Retinal pigment epithelial cell (primary cell): ENCODE measurements at regions not wholly inside any gene's neighbourhood (a gene's known extent, or its start where the extent isn't known, plus 50 kb on each side); places are given as distances from the start of the nearest gene placed in this dataset.
A peak's percentile ranks its signal among the peaks of the same experiment; 100 is the strongest.

Experiments used
- DNase-seq: peaks from one replicate; pipeline ENCODE4 v3.0.0-alpha.2; 2010; ENCODE audit warnings: low read depth
- H3K4me3 ChIP-seq: 2 replicates; pipeline ENCODE4 v1.5.1; 2011; ENCODE audit warnings: mild to moderate bottlenecking, low read length, control low read depth, moderate library complexity
- TF ChIP-seq, protein P1 (sequence below): conservative IDR thresholded peaks from 2 replicates; pipeline ENCODE4 v1.5.1; 2011; ENCODE audit warnings: low read depth, low read length, control low read depth, inconsistent platforms

GRCh38 chr1:204806943-204807687 lies 63.5 kb upstream of the NFASC start:
- DNase-seq: peak; percentile 32
- H3K4me3 ChIP-seq: peak overlapping the region; percentile 68
- TF ChIP-seq, protein P1, sequence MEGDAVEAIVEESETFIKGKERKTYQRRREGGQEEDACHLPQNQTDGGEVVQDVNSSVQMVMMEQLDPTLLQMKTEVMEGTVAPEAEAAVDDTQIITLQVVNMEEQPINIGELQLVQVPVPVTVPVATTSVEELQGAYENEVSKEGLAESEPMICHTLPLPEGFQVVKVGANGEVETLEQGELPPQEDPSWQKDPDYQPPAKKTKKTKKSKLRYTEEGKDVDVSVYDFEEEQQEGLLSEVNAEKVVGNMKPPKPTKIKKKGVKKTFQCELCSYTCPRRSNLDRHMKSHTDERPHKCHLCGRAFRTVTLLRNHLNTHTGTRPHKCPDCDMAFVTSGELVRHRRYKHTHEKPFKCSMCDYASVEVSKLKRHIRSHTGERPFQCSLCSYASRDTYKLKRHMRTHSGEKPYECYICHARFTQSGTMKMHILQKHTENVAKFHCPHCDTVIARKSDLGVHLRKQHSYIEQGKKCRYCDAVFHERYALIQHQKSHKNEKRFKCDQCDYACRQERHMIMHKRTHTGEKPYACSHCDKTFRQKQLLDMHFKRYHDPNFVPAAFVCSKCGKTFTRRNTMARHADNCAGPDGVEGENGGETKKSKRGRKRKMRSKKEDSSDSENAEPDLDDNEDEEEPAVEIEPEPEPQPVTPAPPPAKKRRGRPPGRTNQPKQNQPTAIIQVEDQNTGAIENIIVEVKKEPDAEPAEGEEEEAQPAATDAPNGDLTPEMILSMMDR: peak; percentile 93

GRCh38 chr1:204809488-204809887 lies 61.2 kb upstream of the NFASC start:
- TF ChIP-seq, protein P1: no peak
- H3K4me3 ChIP-seq: no peak overlapping the region
- DNase-seq: no peak

- no peak for DNase-seq
- TF ChIP-seq, protein P1: no peak
- H3K4me3 ChIP-seq: no peak overlapping the region
These were observed 57.8 kb upstream of the NFASC start for GRCh38 chr1:204812842-204813241.

DNA sequence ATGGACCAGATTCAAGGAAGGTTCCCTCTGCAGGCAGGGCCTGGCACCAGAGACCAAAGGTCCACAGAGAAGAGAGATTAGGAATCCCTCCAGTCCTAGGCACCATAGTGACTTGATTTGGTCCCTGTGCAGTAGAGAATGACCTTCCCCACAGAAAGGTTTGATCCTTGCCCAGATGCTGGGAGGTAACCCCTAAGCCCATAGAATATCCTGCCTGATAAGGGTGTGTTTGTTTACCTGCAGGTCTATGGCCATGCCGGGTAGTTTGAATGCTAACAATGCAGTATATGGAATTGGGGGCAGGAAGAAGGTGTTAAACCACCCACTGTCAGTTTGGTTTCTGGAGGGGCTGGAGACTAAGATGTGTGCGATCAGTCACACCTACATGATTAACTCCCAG lies 57.1 kb upstream of the NFASC start:
- TF ChIP-seq, protein P1: no peak

GRCh38 chr1:204814166-204814884 lies 56.3 kb upstream of the NFASC start:
- no peak for DNase-seq
- TF ChIP-seq, protein P1: no peak
- H3K4me3 ChIP-seq: no peak overlapping the region

More for the DNA sequence above, 57.1 kb upstream of the NFASC start:
- DNase-seq: no peak
- H3K4me3 ChIP-seq: no peak overlapping the region

GRCh38 chr1:204817341-204817740 lies 53.3 kb upstream of the NFASC start:
- no peak overlapping the region for H3K4me3 ChIP-seq
- no peak for DNase-seq
- TF ChIP-seq, protein P1: no peak

DNA sequence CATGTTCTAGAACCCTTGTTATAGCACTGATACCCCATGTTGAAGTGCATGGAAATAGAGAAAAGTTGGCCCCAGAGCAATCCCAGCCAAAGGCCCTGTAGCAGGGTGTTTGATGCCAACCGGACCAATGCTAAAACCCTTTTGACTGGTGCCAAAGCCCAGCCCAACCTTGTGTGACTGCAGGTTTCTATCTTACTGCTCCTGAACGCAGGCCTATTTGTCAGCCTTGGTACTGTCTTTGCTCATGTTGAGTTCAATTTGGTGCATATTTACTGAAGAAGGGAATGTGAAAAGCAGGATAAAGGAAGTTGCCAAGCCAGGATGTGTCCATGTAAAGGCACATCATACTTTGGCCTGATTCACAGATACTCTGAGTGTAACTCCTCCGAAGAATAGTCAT lies 51.7 kb upstream of the NFASC start:
- H3K4me3 ChIP-seq: no peak overlapping the region
- TF ChIP-seq, protein P1: no peak
- no peak for DNase-seq
